ENCODE measurements at regions not wholly inside any gene's neighbourhood (a gene's known extent, or its start where the extent isn't known, plus 50 kb on each side); places are given as distances from the start of the nearest gene placed in this dataset.

DNA sequence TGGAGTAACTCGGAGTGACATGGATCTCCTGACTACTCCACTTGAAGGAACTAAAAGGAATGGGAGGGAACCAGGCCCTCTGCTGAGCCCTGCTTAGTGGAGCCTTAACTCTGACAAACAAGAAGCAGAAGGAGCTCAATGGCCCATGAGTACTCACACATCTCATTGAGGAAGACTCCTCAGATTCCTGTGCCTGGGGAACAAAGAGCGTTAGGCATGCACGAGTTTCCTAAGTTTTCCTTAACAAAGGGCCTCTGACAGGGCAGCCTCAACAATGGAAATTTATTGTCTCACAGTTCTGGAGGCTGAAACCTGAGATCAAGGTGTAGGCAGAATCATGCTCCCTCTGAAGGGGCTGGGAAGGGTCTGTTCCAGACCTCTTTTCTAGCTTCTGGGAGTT lies 185.7 kb upstream of the NTF3 start (continued):
- no peak for TF ChIP-seq PRDM2 (tag by site-specific recombination; IDR thresholded peaks at IDR 0.05; ENCODE audit: borderline replicate concordance)

DNA sequence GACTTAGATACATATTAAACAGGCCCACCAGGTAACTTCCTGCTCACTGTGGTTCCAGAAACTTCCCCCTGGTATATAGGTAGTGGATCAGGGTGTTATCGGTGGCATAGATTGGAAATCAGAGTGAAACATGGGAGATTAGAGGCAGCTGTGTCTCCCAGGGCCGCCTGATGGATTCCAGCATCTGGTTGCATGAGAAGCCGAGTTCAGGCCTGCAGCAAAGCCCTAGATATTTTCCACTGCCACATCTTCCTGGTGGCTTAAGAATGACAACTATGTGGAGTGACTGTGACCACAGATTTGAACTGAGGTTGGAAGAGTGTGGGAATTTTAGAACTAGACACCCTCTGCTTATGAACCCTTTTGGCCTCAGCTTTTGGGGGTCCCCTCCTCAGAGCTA lies 184.8 kb upstream of the NTF3 start:
- Histone ChIP-seq H3K9me3 (ENCODE audit: control insufficient read depth, insufficient read depth, low read depth, low read length) (no peaks in the 10 kb centered on the region), H3K4me3 (ENCODE audit: low read depth, low read length) (no peak overlapping the region), H3K36me3 (ENCODE audit: control insufficient read depth in 2 of 2, insufficient read depth in 1 of 2, low read length in 2 of 2) (no peaks in the 10 kb centered on the region), H3K27ac (ENCODE audit: extremely low read depth, low read depth, low read length) (no peak overlapping the region), H3K4me1 (ENCODE audit: control insufficient read depth, insufficient read depth, low read length) (peaks cover 6% of the 10 kb centered on the region; the same call in 1 of the 2 replicates)
- TF ChIP-seq ATF2 (tag by site-specific recombination; IDR thresholded peaks at IDR 0.05; ENCODE audit: low read depth), result no peak
- TF ChIP-seq ZNF549 (tag by site-specific recombination; IDR thresholded peaks at IDR 0.05), result no peak
- no peak for TF ChIP-seq BCL11B (tag by site-specific recombination; IDR thresholded peaks at IDR 0.05; ENCODE audit: low read depth)
- TF ChIP-seq ZNF776 (tag by site-specific recombination; IDR thresholded peaks at IDR 0.05; ENCODE audit: borderline replicate concordance), result no peak
- no peak for TF ChIP-seq EGR2 (tag by site-specific recombination; IDR thresholded peaks at IDR 0.05; ENCODE audit: low read depth)
- no peak for TF ChIP-seq ZBTB21 (tag by site-specific recombination; IDR thresholded peaks at IDR 0.05)
- POLR2A ChIA-PET, result no interaction called here
- CTCF ChIA-PET, result interaction anchor here (0.6 kb wide), 1 partner anchor 107 kb away, joined by 3 read pairs; no protein-coding TSS in a partner anchor

DNA sequence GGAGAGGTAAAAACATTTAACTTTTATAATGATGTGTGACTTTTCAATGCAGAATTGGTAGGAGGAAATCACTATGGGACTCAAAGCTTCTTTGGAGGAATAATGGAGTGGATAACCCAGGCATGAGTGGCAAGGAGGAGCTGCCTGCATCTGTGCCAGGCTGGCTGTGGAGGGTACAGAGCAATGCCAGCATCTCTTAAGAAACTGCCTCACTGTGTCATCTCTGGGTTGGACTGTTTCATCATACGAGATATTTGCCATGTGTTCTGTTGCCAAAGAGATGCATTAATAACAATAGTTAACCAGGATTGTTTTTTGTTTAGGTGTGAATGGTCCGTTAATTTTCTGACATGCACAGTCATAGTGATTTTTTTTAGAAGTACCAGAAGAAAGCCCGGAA lies 183.7 kb upstream of the NTF3 start:
- H3K36me3 ChIP-seq (ENCODE audit: control insufficient read depth in 2 of 2, insufficient read depth in 1 of 2, low read length in 2 of 2), result no peaks in the 10 kb centered on the region
- TF ChIP-seq PRDM6 (tag by site-specific recombination; IDR thresholded peaks at IDR 0.05), result no peak
- no peak for TF ChIP-seq ZNF488 (tag by site-specific recombination; IDR thresholded peaks at IDR 0.05)
- no peak for TF ChIP-seq ZNF747 (tag by site-specific recombination; IDR thresholded peaks at IDR 0.05)
- TF ChIP-seq TSHZ1 (tag by site-specific recombination; IDR thresholded peaks at IDR 0.05; ENCODE audit: borderline replicate concordance), result no peak
- no peak for TF ChIP-seq ZNF423 (tag by site-specific recombination; IDR thresholded peaks at IDR 0.05)
- TF ChIP-seq ZIC2 (tag by site-specific recombination; IDR thresholded peaks at IDR 0.05), result no peak
- ChIA-PET POLR2A (no interaction called here), CTCF (no interaction called here)
- no peak overlapping the region for H3K4me3 ChIP-seq (ENCODE audit: low read depth, low read length)
- H3K4me1 ChIP-seq (ENCODE audit: control insufficient read depth, insufficient read depth, low read length), result peaks cover 6% of the 10 kb centered on the region; the same call in 1 of the 2 replicates
- H3K9me3 ChIP-seq (ENCODE audit: control insufficient read depth, insufficient read depth, low read depth, low read length), result no peaks in the 10 kb centered on the region
- H3K27ac ChIP-seq (ENCODE audit: extremely low read depth, low read depth, low read length), result no peak overlapping the region
